ENCODE measurements at regions not wholly inside any gene's neighbourhood (a gene's known extent, or its start where the extent isn't known, plus 50 kb on each side); places are given as distances from the start of the nearest gene placed in this dataset.
"Not testable (repeated sequence)": the region's sequence is repeated elsewhere in the genome, so short reads cannot be mapped to it uniquely, and the experiment has no call there.

- H3K27me3 Mint-ChIP-seq (ENCODE audit: insufficient read depth): no peaks in the 10 kb centered on the region
- peaks cover 1% of the 10 kb centered on the region for H3K36me3 Mint-ChIP-seq (ENCODE audit: low read depth)
- H3K4me3 Mint-ChIP-seq: no peak overlapping the region
- TF ChIP-seq, protein P1, sequence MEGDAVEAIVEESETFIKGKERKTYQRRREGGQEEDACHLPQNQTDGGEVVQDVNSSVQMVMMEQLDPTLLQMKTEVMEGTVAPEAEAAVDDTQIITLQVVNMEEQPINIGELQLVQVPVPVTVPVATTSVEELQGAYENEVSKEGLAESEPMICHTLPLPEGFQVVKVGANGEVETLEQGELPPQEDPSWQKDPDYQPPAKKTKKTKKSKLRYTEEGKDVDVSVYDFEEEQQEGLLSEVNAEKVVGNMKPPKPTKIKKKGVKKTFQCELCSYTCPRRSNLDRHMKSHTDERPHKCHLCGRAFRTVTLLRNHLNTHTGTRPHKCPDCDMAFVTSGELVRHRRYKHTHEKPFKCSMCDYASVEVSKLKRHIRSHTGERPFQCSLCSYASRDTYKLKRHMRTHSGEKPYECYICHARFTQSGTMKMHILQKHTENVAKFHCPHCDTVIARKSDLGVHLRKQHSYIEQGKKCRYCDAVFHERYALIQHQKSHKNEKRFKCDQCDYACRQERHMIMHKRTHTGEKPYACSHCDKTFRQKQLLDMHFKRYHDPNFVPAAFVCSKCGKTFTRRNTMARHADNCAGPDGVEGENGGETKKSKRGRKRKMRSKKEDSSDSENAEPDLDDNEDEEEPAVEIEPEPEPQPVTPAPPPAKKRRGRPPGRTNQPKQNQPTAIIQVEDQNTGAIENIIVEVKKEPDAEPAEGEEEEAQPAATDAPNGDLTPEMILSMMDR (conservative IDR thresholded peaks at IDR 0.05): no peak
- no peaks in the 10 kb centered on the region for H3K4me1 Mint-ChIP-seq
- Histone ChIP-seq H3K4me1 (ENCODE audit: control insufficient read depth, insufficient read depth, low read length) (no peaks in the 10 kb centered on the region), H3K27me3 (ENCODE audit: control insufficient read depth, insufficient read depth, low read length, poor library complexity, severe bottlenecking) (no peaks in the 10 kb centered on the region), H3K27ac (ENCODE audit: low read depth, low read length) (no peak overlapping the region), H3K4me3 (ENCODE audit: low read length) (no peak overlapping the region), H3K9ac (ENCODE audit: extremely low read depth, low read length, poor library complexity, severe bottlenecking) (no peak overlapping the region), H3K36me3 (ENCODE audit: control insufficient read depth, insufficient read depth, low read length) (no peaks in the 10 kb centered on the region), H3K9me3 (ENCODE audit: control insufficient read depth, low read length) (peaks cover 19% of the 10 kb centered on the region)
- WGBS, 2 experiments (ENCODE audit: insufficient coverage in 1 of 2, insufficient read length in 1 of 2): 89% methylated on average over 1 of the region's 3 CpGs; no CpG with 5 or more reads in 1 of the 2 experiments
- no peak for DNase-seq
- H3K27ac Mint-ChIP-seq: no peak overlapping the region
- peaks cover 34% of the 10 kb centered on the region for H3K9me3 Mint-ChIP-seq
Measured at GRCh38 chr4:12110627-12111026, 681.9 kb upstream of the HS3ST1 start.

GRCh38 chr4:12109056-12109455 lies 680.4 kb upstream of the HS3ST1 start:
- not testable (repeated sequence) for H3K9me3 ChIP-seq (ENCODE audit: control insufficient read depth, low read length); H3K27ac Mint-ChIP-seq; H3K9ac ChIP-seq (ENCODE audit: extremely low read depth, low read length, poor library complexity, severe bottlenecking); DNase-seq; H3K4me3 Mint-ChIP-seq; H3K27me3 ChIP-seq (ENCODE audit: control insufficient read depth, insufficient read depth, low read length, poor library complexity, severe bottlenecking); H3K27me3 Mint-ChIP-seq (ENCODE audit: insufficient read depth); H3K4me3 ChIP-seq (ENCODE audit: low read length); H3K4me1 ChIP-seq (ENCODE audit: control insufficient read depth, insufficient read depth, low read length); H3K36me3 Mint-ChIP-seq (ENCODE audit: low read depth); H3K4me1 Mint-ChIP-seq; H3K36me3 ChIP-seq (ENCODE audit: control insufficient read depth, insufficient read depth, low read length); H3K27ac ChIP-seq (ENCODE audit: low read depth, low read length)
- no CpG with 5 or more reads among the region's 4 CpGs for WGBS, 2 experiments (ENCODE audit: insufficient coverage in 1 of 2, insufficient read length in 1 of 2)
- H3K9me3 Mint-ChIP-seq: peaks cover 24% of the 10 kb centered on the region

- Histone ChIP-seq H3K4me1 (ENCODE audit: control insufficient read depth, insufficient read depth, low read length) (no peaks in the 10 kb centered on the region), H3K36me3 (ENCODE audit: control insufficient read depth, insufficient read depth, low read length) (no peaks in the 10 kb centered on the region), H3K9me3 (ENCODE audit: control insufficient read depth, low read length) (peaks cover 6% of the 10 kb centered on the region), H3K27ac (ENCODE audit: low read depth, low read length) (no peak overlapping the region), H3K4me3 (ENCODE audit: low read length) (no peak overlapping the region), H3K9ac (ENCODE audit: extremely low read depth, low read length, poor library complexity, severe bottlenecking) (no peak overlapping the region), H3K27me3 (ENCODE audit: control insufficient read depth, insufficient read depth, low read length, poor library complexity, severe bottlenecking) (no peaks in the 10 kb centered on the region)
- no peaks in the 10 kb centered on the region for H3K4me1 Mint-ChIP-seq
- H3K4me3 Mint-ChIP-seq: no peak overlapping the region
- no peaks in the 10 kb centered on the region for H3K27me3 Mint-ChIP-seq (ENCODE audit: insufficient read depth)
- DNase-seq: no peak
- no peaks in the 10 kb centered on the region for H3K36me3 Mint-ChIP-seq (ENCODE audit: low read depth)
- 98% methylated on average over 4 of the region's 5 CpGs; no CpG with 5 or more reads in 1 of the 2 experiments for WGBS, 2 experiments (ENCODE audit: insufficient coverage in 1 of 2, insufficient read length in 1 of 2)
- TF ChIP-seq, protein P1 (conservative IDR thresholded peaks at IDR 0.05): no peak
- H3K27ac Mint-ChIP-seq: no peak overlapping the region
- peaks cover 2% of the 10 kb centered on the region for H3K9me3 Mint-ChIP-seq
Measured at GRCh38 chr4:12105519-12105918, 676.8 kb upstream of the HS3ST1 start.

GRCh38 chr4:12089920-12090319 lies 661.2 kb upstream of the HS3ST1 start:
- not testable (repeated sequence) for H3K27ac Mint-ChIP-seq; DNase-seq; H3K36me3 Mint-ChIP-seq (ENCODE audit: low read depth); H3K4me3 ChIP-seq (ENCODE audit: low read length); H3K27me3 ChIP-seq (ENCODE audit: control insufficient read depth, insufficient read depth, low read length, poor library complexity, severe bottlenecking); H3K27me3 Mint-ChIP-seq (ENCODE audit: insufficient read depth); H3K9ac ChIP-seq (ENCODE audit: extremely low read depth, low read length, poor library complexity, severe bottlenecking); H3K4me1 Mint-ChIP-seq; H3K36me3 ChIP-seq (ENCODE audit: control insufficient read depth, insufficient read depth, low read length); H3K4me3 Mint-ChIP-seq; H3K27ac ChIP-seq (ENCODE audit: low read depth, low read length); H3K4me1 ChIP-seq (ENCODE audit: control insufficient read depth, insufficient read depth, low read length)
- H3K9me3 ChIP-seq (ENCODE audit: control insufficient read depth, low read length): peaks cover 13% of the 10 kb centered on the region
- WGBS, 2 experiments (ENCODE audit: insufficient coverage in 1 of 2, insufficient read length in 1 of 2): 94 to 95% methylated on average over 18 to 21 of the region's 21 CpGs
- H3K9me3 Mint-ChIP-seq: peaks cover 44% of the 10 kb centered on the region
